G401 (cell line): ENCODE measurements at regions not wholly inside any gene's neighbourhood (a gene's known extent, or its start where the extent isn't known, plus 50 kb on each side); places are given as distances from the start of the nearest gene placed in this dataset.
"Not testable (repeated sequence)": the region's sequence is repeated elsewhere in the genome, so short reads cannot be mapped to it uniquely, and the experiment has no call there.

Experiments used
- DNase-seq: peaks from one replicate; pipeline ENCODE4 v3.0.0-alpha.2; 2015; ENCODE audit warnings: low spot score
- in situ Hi-C: cut with HindIII; loops from 2 replicates; pipeline ENCODE4 v1.10.0; 2016; ENCODE audit warnings: low sequenced_read_pairs, mixed read lengths

DNA sequence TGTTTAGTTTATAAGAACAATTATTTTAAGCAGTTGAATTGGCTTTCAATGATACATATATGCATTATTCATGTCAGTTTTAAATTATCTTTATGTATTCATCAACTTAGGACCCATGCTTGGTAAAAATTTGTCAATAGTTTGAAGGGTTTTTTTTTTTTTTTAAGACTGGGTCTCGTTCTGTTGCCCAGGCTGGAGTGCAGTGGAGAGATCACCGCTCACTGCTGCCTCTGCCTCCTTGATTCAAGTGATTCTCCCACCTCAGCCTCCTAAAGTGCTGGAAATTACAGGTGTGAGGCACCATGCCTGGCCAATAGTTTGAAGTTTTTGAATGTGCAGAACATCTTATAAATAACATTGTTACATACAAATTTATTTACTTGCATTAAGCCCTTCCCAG is 1671.0 kb upstream of the B3GALT2 start:
- DNase-seq = no peak
- in situ Hi-C loops = no loop called here

DNA sequence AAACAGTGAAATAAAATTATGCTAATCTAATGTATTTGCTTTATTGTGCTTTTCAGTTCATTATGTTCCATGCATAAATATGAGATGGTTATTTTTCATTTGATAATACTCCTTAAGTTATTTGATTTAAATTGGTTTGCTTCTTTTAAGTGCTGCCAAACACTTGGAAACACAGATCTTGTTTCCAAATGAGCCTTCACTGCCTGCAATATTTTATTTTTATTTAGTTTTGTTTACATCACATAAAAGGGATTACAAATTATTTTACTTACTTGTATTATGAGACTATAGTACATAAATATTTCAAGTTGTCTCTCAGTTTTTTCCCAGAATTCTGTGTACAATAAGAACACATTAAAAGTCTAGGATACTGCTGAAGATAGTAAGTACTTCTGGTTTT is 1662.4 kb upstream of the B3GALT2 start:
- no peak for DNase-seq
- in situ Hi-C loops = no loop called here

GRCh38 chr1:194846488-194846887 is 1660.1 kb upstream of the B3GALT2 start:
- in situ Hi-C loops = no loop called here
- no peak for DNase-seq

DNA sequence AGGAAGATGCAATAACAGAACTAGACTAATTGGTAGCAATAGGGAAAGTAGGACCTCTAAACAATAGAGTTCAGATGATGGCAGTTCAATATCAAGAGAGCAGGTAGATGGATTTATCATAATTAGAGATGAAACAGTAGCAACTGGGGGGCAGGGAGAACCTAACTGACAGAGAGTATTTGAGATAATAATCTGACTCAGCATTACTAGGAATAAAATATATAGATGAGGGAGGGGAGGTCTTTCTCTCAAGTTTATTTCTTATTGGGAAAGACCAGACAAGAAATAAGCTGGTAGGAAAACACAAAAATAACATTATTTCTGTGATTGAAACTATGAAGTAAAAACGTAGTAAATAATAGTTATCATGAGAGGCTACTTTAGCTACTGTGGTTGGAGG is 1656.7 kb upstream of the B3GALT2 start:
- in situ Hi-C loops = no loop called here
- DNase-seq = no peak

DNA sequence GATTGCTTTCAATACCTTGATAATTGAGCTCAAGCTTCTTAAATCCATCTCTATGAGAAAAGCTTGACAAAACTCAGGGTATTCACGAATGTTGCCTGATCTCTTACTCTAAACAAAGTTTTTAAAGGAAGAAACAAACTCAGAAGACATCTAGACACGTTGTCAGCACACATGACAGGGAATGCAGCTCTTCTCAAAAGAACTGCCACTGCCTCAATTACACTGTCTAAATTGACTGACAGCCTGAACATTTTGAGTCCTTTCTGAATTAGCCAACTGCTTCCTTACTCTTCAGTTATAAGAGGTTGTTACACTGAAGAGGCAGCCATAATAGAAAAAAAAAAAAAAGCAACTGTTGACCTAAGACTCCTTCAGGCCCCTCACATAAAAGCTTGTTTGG is 1646.7 kb upstream of the B3GALT2 start:
- in situ Hi-C loops = no loop called here
- DNase-seq = no peak

- in situ Hi-C loops = not testable (repeated sequence)
Measured at GRCh38 chr1:194831595-194831994, 1645.2 kb upstream of the B3GALT2 start.

GRCh38 chr1:194830387-194830786 is 1644.0 kb upstream of the B3GALT2 start:
- in situ Hi-C loops = no loop called here
- DNase-seq = no peak

More at GRCh38 chr1:194831595-194831994, 1645.2 kb upstream of the B3GALT2 start:
- not testable (repeated sequence) for DNase-seq

DNA sequence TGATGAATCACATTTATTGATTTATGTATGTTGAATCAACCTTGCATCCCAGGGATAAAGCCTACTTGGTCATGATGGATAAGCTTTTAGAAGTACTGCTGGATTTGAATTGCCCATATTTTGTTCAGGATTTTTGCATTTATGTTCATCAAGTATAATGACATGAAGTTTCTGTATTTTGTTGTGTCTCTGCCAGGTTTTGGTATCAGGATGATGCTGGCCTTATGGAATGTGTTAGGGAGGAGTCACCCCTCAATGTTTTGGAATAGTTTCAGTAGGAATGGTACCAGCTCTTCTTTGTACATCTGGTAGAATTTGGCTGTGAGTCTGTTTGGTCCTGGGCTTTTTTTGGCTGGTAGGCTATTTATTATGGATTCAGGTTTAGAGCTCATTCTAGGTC is 1643.1 kb upstream of the B3GALT2 start:
- no peak for DNase-seq
- in situ Hi-C loops = no loop called here

DNA sequence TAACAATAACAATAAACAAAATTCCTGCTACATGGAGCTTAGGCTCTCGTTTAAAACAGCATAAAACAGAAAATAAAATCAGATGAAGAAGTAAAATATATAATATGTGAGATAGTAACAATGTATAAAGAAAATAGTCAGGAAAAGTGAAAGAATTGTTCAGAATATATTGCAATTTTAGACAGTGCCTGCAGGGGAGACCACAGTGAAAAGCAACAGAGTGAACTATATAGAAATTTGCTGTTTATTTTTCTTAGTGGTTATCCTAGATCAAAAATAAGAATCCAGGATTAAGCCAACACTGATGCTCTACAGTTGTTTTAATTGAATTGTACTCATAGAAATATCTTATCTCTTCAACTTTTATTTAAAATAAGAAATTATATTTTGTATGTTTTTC is 1639.0 kb upstream of the B3GALT2 start:
- no peak for DNase-seq

DNA sequence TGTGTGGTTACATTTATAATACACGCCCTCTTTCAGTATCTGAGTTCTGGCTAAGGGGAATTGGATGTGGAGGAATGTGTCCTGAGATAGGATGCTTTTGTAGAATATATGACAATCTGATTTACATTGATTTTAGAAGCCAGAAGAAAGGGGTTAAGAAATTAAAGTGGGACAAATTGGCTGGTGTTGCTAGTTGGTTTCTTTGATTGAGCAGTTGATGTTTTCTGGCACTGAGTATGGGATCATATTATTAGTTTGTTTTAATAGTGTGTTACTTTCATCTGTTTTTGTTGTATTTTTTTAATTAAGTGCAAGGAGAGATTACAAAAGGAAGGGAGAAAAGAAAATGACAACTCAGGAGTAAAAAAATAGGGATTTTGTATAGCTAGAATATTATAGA is 1634.7 kb upstream of the B3GALT2 start:
- DNase-seq = no peak
- in situ Hi-C loops = no loop called here

More for the DNA sequence above, 1639.0 kb upstream of the B3GALT2 start:
- in situ Hi-C loops = no loop called here

DNA sequence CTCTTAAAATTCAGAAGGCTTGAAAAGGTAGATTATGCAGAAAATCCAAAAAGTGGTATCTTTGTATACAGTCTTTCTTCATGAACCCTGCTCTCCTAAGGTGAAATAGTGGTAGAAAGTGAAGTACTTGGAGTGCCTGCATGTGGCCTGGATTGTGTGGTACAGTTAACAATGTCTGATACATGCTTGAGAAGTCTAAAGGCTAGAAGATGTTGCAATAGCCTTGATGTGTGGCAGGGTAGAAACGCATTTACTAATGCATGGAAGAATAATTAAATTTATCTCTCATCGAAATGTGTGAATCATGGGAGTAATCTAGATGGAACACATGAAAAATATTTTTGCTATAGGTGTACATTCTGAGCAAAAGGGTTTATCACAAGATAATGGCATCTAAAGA is 1632.3 kb upstream of the B3GALT2 start:
- no peak for DNase-seq
- in situ Hi-C loops = no loop called here

DNA sequence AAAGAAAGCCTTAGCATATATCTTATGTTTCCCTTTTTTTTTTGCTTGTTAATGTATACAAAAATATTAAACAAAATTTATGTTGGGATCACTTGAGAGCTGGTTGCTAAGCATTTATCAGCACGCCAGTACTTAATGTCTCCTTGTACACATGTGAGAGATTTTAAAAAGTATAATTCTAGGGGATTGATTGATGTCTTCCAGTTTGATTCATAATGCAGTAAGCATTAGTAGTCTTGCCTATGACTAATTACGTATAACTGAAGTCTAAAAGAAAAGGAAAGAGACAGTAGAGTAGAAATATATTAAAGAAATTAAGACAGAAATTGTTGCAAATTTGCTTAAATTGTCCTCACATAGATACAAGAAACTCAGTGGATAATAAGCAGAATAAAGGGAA is 1630.4 kb upstream of the B3GALT2 start:
- in situ Hi-C loops = no loop called here
- no peak for DNase-seq

- in situ Hi-C loops = no loop called here
- DNase-seq = no peak
Measured at GRCh38 chr1:194813096-194813495, 1626.7 kb upstream of the B3GALT2 start.

DNA sequence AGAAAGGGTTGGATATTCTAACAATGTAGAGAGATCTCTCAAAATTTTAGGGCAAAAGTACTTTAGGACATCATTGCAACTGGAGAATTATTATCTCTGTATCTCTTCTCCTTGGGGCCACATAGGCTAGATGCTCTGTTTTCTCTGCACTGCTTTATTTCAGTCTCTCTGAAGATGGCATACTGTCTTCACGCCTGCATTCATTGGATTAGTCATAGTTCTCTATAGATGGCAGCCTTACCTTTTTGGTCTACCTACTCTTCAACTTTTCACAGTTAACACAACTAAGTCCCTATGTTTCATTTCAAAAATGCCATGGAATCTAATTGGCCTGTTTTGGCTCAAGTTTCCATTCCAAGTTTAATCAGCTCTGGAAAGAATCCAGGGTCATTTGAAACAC is 1623.3 kb upstream of the B3GALT2 start:
- in situ Hi-C loops = no loop called here
- no peak for DNase-seq

DNA sequence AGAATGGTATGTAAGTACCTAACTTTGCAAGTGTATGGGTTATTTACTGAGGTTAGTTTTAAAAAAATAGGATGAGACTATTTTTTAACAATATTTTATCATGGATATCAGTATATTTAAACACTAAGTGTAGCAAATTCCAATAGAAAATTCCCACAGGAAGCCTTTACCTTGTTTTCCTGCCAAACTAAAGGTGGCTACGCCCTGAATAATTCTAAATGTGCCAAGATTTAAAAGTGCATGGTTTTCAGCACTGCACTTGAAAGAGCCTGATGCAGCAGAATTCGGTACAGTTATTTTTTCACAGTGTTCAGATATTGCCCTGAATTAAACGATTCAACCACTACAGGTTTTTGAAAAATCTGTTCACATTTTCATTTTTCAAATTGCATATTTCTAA is 1622.8 kb upstream of the B3GALT2 start:
- no peak for DNase-seq
- in situ Hi-C loops = no loop called here

DNA sequence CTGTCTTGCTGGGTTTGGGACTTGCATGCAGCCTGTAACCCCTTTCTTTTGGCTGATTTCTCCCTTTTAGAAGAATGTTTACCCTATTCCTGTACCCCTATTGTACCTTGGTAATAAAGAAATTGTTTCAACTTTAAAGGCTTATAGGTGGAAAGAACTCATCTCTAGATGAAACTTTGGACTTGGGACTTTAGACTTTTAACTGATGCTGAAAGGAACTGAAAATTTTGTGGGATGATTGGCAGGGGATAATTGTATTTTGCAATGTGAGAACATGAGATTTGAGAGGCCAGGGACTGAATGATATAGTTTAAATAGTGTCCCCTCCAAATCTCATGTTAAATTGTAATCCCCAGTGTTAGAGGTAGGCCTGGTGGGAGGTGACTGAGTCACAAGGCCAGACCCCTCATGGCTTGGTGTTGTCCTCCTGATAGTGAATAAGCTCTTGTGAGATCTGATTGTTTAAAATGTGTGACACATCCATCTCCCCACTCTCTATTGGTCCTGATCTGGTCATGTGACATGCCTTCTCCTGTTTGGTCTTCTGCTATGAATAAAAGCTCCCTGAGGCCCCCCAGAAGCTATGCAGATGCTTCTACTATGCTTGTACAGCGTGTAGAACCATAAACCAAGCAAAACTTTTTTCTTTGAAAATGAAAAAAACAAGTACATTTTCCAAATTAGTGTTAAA is 1621.3 kb upstream of the B3GALT2 start:
- no peak for DNase-seq
- in situ Hi-C loops = no loop called here

GRCh38 chr1:194802572-194802971 is 1616.2 kb upstream of the B3GALT2 start:
- DNase-seq = no peak
- in situ Hi-C loops = no loop called here

DNA sequence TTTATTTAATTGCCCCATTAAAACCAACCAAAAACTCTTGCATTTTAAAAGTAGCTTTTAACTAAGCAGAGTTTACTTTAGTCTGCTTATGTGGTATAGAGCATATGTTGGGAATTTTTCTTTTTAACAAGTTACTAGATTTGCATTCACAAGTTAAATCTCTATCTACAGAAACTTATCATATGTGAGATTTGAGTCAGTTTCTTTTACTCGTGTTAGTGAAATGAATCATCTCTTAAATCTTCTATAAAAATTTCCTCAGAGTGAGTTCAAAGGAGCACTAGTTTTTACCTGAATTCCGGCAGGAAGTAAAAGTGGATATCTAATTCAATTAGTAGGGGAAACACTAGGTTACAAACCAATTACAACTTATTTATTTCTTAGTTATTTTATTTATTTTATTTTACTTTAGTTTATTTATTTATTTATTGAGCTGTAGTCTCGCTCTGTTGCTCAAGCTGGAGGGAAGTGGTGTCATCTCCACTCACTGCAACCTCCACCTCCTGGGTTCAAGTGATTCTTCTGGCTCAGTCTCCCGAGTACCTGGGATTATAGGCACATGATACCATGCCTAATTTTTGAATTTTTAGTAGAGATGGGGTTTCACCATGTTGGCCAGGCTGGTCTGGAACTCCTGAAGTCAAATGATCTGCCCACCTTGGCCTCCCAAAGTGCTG is 1609.6 kb upstream of the B3GALT2 start:
- DNase-seq = no peak
- in situ Hi-C loops = no loop called here

DNA sequence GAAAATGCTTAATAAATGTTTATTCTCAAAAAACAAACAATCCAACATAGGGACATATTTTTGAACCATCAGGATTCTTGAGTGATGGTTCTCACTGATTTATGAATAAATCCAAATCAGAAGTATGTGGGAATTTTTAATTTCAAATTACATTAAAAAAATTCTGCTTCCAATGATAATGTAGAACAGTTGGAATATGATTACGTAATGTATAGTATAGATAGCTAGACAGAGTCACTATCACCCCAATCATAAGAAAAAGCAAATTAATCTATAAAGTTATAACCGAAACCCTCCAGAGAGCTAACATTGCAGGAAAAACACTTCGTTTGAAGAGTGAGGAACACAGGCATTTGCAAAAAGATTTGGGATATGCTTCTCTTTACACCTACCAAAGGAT is 1600.6 kb upstream of the B3GALT2 start:
- in situ Hi-C loops = no loop called here
- no peak for DNase-seq

DNA sequence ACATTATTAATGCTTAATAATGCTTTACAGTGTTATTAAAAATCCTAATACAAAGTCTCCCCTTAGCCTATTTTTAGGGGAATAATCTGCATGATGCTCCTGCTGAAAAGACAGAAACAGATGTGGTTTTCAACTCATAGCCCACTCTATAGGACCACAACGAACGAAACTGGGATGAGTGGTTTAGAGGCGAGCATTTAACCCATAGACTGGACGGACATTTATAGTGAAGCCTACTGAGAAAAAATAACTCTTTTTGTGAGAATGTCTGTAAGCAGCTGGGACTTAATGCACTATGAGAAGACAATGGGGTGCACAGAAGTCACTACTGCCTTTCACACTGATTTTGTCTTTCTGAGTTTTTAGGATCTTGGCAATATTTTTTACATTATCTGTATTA is 1599.6 kb upstream of the B3GALT2 start:
- no peak for DNase-seq
- in situ Hi-C loops = no loop called here

- in situ Hi-C loops = no loop called here
- no peak for DNase-seq
Measured at GRCh38 chr1:194776657-194777056, 1590.2 kb upstream of the B3GALT2 start.
